ENCODE measurements at regions not wholly inside any gene's neighbourhood (a gene's known extent, or its start where the extent isn't known, plus 50 kb on each side); places are given as distances from the start of the nearest gene placed in this dataset.

GRCh38 chr5:54861212-54861894 is 124.0 kb downstream of the ESM1 start:
- Mint-ChIP-seq H3K4me1 (peaks cover 4% of the 10 kb centered on the region; the same call in 2 of the 3 replicates), H3K36me3 (ENCODE audit: low read depth) (peaks cover 8% of the 10 kb centered on the region; the same call in 1 of the 3 replicates), H3K4me3 (no peak overlapping the region), H3K27me3 (ENCODE audit: insufficient read depth, low read depth, poor library complexity) (peaks cover 3% of the 10 kb centered on the region), H3K9me3 (peaks cover 19% of the 10 kb centered on the region), H3K27ac (no peak overlapping the region)
- H2AFZ ChIP-seq: no peak overlapping the region
- 0 out of 2 replicates have a peak, but pooled peaks cover 5% of the 10 kb centered on the region for H3K9me2 ChIP-seq (ENCODE audit: insufficient read depth)
- no peak for ATAC-seq
- no peaks in the 10 kb centered on the region for H4K20me1 ChIP-seq (replicated peaks; ENCODE audit: insufficient read depth)
- H3K27ac ChIP-seq (ENCODE audit: low read depth): no peak overlapping the region
- no peak overlapping the region for H3K4me3 ChIP-seq
- H3K27me3 ChIP-seq (ENCODE audit: insufficient read depth): no peaks in the 10 kb centered on the region
- no peak for DNase-seq (ENCODE audit: low spot score)
- no peaks in the 10 kb centered on the region for H3F3A ChIP-seq (replicated peaks; ENCODE audit: low read depth)
- no peaks in the 10 kb centered on the region for H3K79me2 ChIP-seq (replicated peaks; ENCODE audit: insufficient read depth)
- no peaks in the 10 kb centered on the region for H3K4me1 ChIP-seq (ENCODE audit: insufficient read depth)
- H3K36me3 ChIP-seq (ENCODE audit: insufficient read depth): no peaks in the 10 kb centered on the region
- H3K4me2 ChIP-seq: no peak overlapping the region
- no peak for TF ChIP-seq EZH2phosphoT487 (IDR thresholded peaks at IDR 0.05; ENCODE audit: unreplicated experiment)

GRCh38 chr5:54860321-54860720 is 125.1 kb downstream of the ESM1 start:
- Histone ChIP-seq H3K27ac (ENCODE audit: low read depth) (no peak overlapping the region), H3F3A (replicated peaks; ENCODE audit: low read depth) (no peaks in the 10 kb centered on the region), H3K27me3 (ENCODE audit: insufficient read depth) (no peaks in the 10 kb centered on the region), H3K4me3 (no peak overlapping the region), H3K4me2 (no peak overlapping the region), H3K36me3 (ENCODE audit: insufficient read depth) (no peaks in the 10 kb centered on the region), H3K4me1 (ENCODE audit: insufficient read depth) (no peaks in the 10 kb centered on the region), H3K9me2 (ENCODE audit: insufficient read depth) (0 out of 2 replicates have a peak, but pooled peaks cover 5% of the 10 kb centered on the region), H2AFZ (no peak overlapping the region), H4K20me1 (replicated peaks; ENCODE audit: insufficient read depth) (no peaks in the 10 kb centered on the region), H3K79me2 (replicated peaks; ENCODE audit: insufficient read depth) (no peaks in the 10 kb centered on the region)
- no peak overlapping the region for H3K4me3 Mint-ChIP-seq
- no peak overlapping the region for H3K27ac Mint-ChIP-seq
- peaks cover 3% of the 10 kb centered on the region for H3K27me3 Mint-ChIP-seq (ENCODE audit: insufficient read depth, low read depth, poor library complexity)
- TF ChIP-seq EZH2 (IDR thresholded peaks at IDR 0.05; ENCODE audit: low read depth, unreplicated experiment) (no peak), STAT1 (IDR thresholded peaks at IDR 0.05; ENCODE audit: unreplicated experiment) (no peak), NANOG (IDR thresholded peaks at IDR 0.05; ENCODE audit: borderline replicate concordance) (no peak), REST (IDR thresholded peaks at IDR 0.05; ENCODE audit: unreplicated experiment) (no peak), CREB1 (CRISPR knock-in tag; IDR thresholded peaks at IDR 0.05; ENCODE audit: low read depth) (no peak), ETS1 (IDR thresholded peaks at IDR 0.05) (no peak), JUNB (IDR thresholded peaks at IDR 0.05; ENCODE audit: unreplicated experiment) (no peak), CTCF (conservative IDR thresholded peaks at IDR 0.05; ENCODE audit: low read depth in 2 of 2) (no peak), ZNF331 (CRISPR knock-in tag; IDR thresholded peaks at IDR 0.05; ENCODE audit: low read depth) (no peak), POLR2AphosphoS5 (IDR thresholded peaks at IDR 0.05; ENCODE audit: low read depth) (no peak), EZH2phosphoT487 (IDR thresholded peaks at IDR 0.05; ENCODE audit: unreplicated experiment) (no peak)
- H3K9me3 Mint-ChIP-seq: peaks cover 19% of the 10 kb centered on the region
- peaks cover 8% of the 10 kb centered on the region; the same call in 1 of the 3 replicates for H3K36me3 Mint-ChIP-seq (ENCODE audit: low read depth)
- H3K4me1 Mint-ChIP-seq: peaks cover 4% of the 10 kb centered on the region; the same call in 2 of the 3 replicates
- ATAC-seq: no peak
- DNase-seq (ENCODE audit: low spot score): no peak

Measured in GM23338 (cell line).